ENCODE measurements at regions not wholly inside any gene's neighbourhood (a gene's known extent, or its start where the extent isn't known, plus 50 kb on each side); places are given as distances from the start of the nearest gene placed in this dataset.

DNA sequence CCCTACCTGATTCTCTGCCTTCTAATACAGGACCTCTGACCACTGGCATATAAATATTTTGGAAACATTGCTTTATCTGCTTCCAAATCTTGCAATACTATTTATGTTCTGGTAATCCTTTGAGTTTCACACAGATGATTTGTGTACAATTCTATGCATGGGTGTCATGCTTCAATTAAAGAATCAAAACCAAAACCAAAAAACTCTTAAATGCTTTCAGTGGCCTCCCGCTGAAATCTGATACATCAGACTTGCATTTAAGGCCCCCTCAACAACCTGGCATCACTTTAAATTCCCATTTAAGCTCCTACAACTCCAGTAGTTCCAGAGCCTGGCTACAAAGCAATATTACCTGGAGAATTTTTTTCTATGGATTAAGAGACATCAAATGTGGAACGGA lies 221.7 kb upstream of the NAV3 start:
- no peak for TF ChIP-seq CTCF (IDR thresholded peaks at IDR 0.05)
- Histone ChIP-seq H3K36me3 (ENCODE audit: insufficient read depth, low read length) (no peaks in the 10 kb centered on the region), H3K4me3 (ENCODE audit: low read length) (no peak overlapping the region), H3K27me3 (ENCODE audit: control insufficient read depth in 1 of 2, insufficient read depth in 2 of 2, low read length in 2 of 2) (no peaks in the 10 kb centered on the region), H3K9me3 (ENCODE audit: control insufficient read depth in 1 of 2, insufficient read depth in 1 of 2, low read length in 2 of 2) (no peaks in the 10 kb centered on the region), H3K4me1 (ENCODE audit: insufficient read depth, low read length) (no peaks in the 10 kb centered on the region), H3K27ac (ENCODE audit: low read depth in 1 of 2, low read length in 2 of 2) (no peak overlapping the region)
- no peaks in the 10 kb centered on the region for H3K36me3 Mint-ChIP-seq (ENCODE audit: low read depth)
- no peaks in the 10 kb centered on the region for H3K4me1 Mint-ChIP-seq (ENCODE audit: low read depth)
- H3K4me3 Mint-ChIP-seq: no peak overlapping the region
- no peak overlapping the region for H3K27ac Mint-ChIP-seq
- intact Hi-C loops (cut with DNase I, micrococcal nuclease): no loop called here
- ATAC-seq (ENCODE audit: poor library complexity) (no peak), DNase-seq (no peak)
- ChIA-PET POLR2A (no interaction called here), CTCF (no interaction called here)
- no peaks in the 10 kb centered on the region for H3K27me3 Mint-ChIP-seq
- H3K9me3 Mint-ChIP-seq: peaks cover 3% of the 10 kb centered on the region

GRCh38 chr12:77608271-77608824 lies 222.3 kb upstream of the NAV3 start:
- Histone ChIP-seq H3K27ac (ENCODE audit: low read depth in 1 of 2, low read length in 2 of 2) (peak overlapping the region in 1 of 2 donors; percentile 4), H3K4me3 (ENCODE audit: low read length) (no peak overlapping the region), H3K4me1 (ENCODE audit: insufficient read depth, low read length) (no peaks in the 10 kb centered on the region), H3K9me3 (ENCODE audit: control insufficient read depth in 1 of 2, insufficient read depth in 1 of 2, low read length in 2 of 2) (no peaks in the 10 kb centered on the region), H3K27me3 (ENCODE audit: control insufficient read depth in 1 of 2, insufficient read depth in 2 of 2, low read length in 2 of 2) (no peaks in the 10 kb centered on the region), H3K36me3 (ENCODE audit: insufficient read depth, low read length) (no peaks in the 10 kb centered on the region)
- no peak for TF ChIP-seq CTCF (IDR thresholded peaks at IDR 0.05)
- H3K27ac Mint-ChIP-seq: no peak overlapping the region
- no peak overlapping the region for H3K4me3 Mint-ChIP-seq
- DNase-seq (no peak), ATAC-seq (ENCODE audit: poor library complexity) (no peak)
- H3K27me3 Mint-ChIP-seq: no peaks in the 10 kb centered on the region
- H3K36me3 Mint-ChIP-seq (ENCODE audit: low read depth): no peaks in the 10 kb centered on the region
- intact Hi-C loops (cut with DNase I, micrococcal nuclease): no loop called here
- H3K4me1 Mint-ChIP-seq (ENCODE audit: low read depth): no peaks in the 10 kb centered on the region
- peaks cover 5% of the 10 kb centered on the region for H3K9me3 Mint-ChIP-seq
- ChIA-PET POLR2A (interaction anchor here (0.6 kb wide), 1 partner anchor 35 kb away, joined by 3 read pairs; no protein-coding TSS in a partner anchor), CTCF (no interaction called here)

DNA sequence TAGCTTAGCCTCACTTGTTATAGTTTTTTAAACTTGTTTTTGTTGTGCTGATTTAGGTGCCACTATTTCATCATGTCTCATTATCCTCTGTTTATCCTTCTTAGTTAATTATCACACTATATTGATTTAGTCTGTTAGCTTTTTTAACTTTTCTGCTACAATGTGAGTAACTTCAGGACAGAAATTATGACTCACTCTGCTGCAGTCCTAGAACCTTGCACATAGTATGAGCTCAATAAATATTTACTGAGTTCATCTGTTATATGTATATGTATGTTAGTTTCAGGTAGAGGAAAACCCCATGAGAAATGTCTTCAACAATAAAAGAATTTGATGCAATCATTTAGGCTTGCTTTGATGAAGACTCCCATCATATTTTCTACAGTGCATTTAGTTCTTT lies 224.3 kb upstream of the NAV3 start:
- no peak for ATAC-seq (ENCODE audit: poor library complexity)
- H3K4me1 Mint-ChIP-seq (ENCODE audit: low read depth): no peaks in the 10 kb centered on the region
- no peak overlapping the region for H3K4me3 Mint-ChIP-seq
- TF ChIP-seq CTCF (IDR thresholded peaks at IDR 0.05): no peak
- Histone ChIP-seq H3K27ac (ENCODE audit: low read depth in 1 of 2, low read length in 2 of 2) (no peak overlapping the region), H3K36me3 (ENCODE audit: insufficient read depth, low read length) (no peaks in the 10 kb centered on the region), H3K4me3 (ENCODE audit: low read length) (no peak overlapping the region), H3K4me1 (ENCODE audit: insufficient read depth, low read length) (no peaks in the 10 kb centered on the region), H3K9me3 (ENCODE audit: control insufficient read depth in 1 of 2, insufficient read depth in 1 of 2, low read length in 2 of 2) (no peaks in the 10 kb centered on the region), H3K27me3 (ENCODE audit: control insufficient read depth in 1 of 2, insufficient read depth in 2 of 2, low read length in 2 of 2) (no peaks in the 10 kb centered on the region)
- ChIA-PET POLR2A (no interaction called here), CTCF (no interaction called here)
- DNase-seq: no peak
- H3K27ac Mint-ChIP-seq: no peak overlapping the region
- intact Hi-C loops (cut with DNase I, micrococcal nuclease): no loop called here
- H3K36me3 Mint-ChIP-seq (ENCODE audit: low read depth): no peaks in the 10 kb centered on the region
- H3K27me3 Mint-ChIP-seq: no peaks in the 10 kb centered on the region
- peaks cover 5% of the 10 kb centered on the region for H3K9me3 Mint-ChIP-seq

All from CD4-positive, alpha-beta T cell (primary cell).